T-helper 17 cell (primary cell): ENCODE measurements at regions not wholly inside any gene's neighbourhood (a gene's known extent, or its start where the extent isn't known, plus 50 kb on each side); places are given as distances from the start of the nearest gene placed in this dataset.

ENCODE experiments used
- ATAC-seq: fragments of 150-1000 bp; cut with Tn5 transposase; 2 replicates; pipeline ENCODE4 v1.10.0; 2021; ENCODE audit warnings: mild to moderate bottlenecking, moderate library complexity
- DNase-seq, 3 donors: peaks; one replicate each; pipeline versions ENCODE4 v3.0.0 to v3.0.0-alpha.2; 2020 to 2021
- H3K9me3 ChIP-seq: one replicate; pipeline ENCODE4 v1.7.0; 2013; ENCODE audit warnings: low read length, mild to moderate bottlenecking; ENCODE audit not compliant: control insufficient read depth, poor library complexity, severe bottlenecking
- H3K27ac Mint-ChIP-seq: one replicate; pipeline ENCODE4 v1.8.0; 2022; ENCODE audit warnings: mild to moderate bottlenecking, moderate library complexity, mixed read lengths
- H3K27me3 Mint-ChIP-seq: one replicate; pipeline ENCODE4 v1.8.0; 2022; ENCODE audit warnings: mixed read lengths
- H3K36me3 Mint-ChIP-seq: one replicate; pipeline ENCODE4 v1.8.0; 2022; ENCODE audit warnings: low read depth, mixed read lengths
- H3K4me1 Mint-ChIP-seq: one replicate; pipeline ENCODE4 v1.8.0; 2022; ENCODE audit warnings: mild to moderate bottlenecking, mixed read lengths
- H3K4me3 Mint-ChIP-seq: one replicate; pipeline ENCODE4 v1.8.0; 2022; ENCODE audit warnings: mild to moderate bottlenecking, moderate library complexity, mixed read lengths

DNA sequence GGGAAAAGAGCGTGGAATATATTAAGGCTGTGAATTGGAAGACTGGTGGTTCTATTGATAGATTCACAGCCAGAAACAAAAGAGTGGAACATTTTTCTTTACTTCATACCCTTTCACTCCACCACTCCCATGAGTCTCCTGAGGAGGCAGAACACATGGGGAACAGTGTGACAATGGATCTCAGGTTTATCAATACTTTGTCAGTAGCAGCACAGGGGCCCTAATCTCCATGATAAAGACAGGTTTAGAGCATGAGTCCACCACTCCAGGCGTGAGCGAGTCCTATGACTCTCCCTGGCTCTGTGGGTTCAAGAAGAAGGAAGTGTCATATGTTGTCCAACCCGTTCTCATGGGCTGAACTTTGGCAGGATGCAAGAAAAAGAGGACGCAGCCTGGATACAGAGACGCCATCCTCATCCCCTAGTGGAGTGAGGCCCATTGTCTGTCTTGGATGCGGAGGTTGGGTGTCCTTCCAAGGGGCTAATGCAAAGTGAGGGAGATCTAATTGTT, 361.2 kb downstream of the TMEM114 start:
- no peak overlapping the region for H3K4me3 Mint-ChIP-seq
- no peaks in the 10 kb centered on the region for H3K9me3 ChIP-seq
- no peaks in the 10 kb centered on the region for H3K36me3 Mint-ChIP-seq
- H3K27ac Mint-ChIP-seq, result no peak overlapping the region
- no peaks in the 10 kb centered on the region for H3K27me3 Mint-ChIP-seq
- DNase-seq (no peak), ATAC-seq (no peak)
- H3K4me1 Mint-ChIP-seq, result no peaks in the 10 kb centered on the region

DNA sequence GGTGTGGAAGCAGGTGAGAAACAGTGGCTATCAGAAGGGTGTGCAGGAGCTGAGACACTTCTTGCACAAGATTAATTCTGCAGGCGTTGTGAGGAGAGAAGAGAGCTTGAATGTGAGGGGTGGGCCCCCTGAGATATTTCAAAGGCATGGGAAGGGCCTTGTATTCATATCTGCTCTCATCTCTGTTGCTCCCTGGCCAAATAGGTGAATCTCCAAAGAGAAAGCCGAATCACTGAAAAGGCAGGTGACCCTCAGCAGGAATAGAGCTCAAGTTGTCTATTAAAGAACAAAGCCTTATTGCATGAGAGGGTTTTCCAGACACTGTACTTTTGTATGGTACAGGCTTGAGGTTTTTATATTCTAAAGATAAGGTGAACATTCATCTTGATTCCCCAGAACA, 373.1 kb downstream of the TMEM114 start:
- DNase-seq (no peak), ATAC-seq (no peak)
- no peak overlapping the region for H3K4me3 Mint-ChIP-seq
- no peaks in the 10 kb centered on the region for H3K9me3 ChIP-seq
- no peak overlapping the region for H3K27ac Mint-ChIP-seq
- H3K4me1 Mint-ChIP-seq, result no peaks in the 10 kb centered on the region
- H3K36me3 Mint-ChIP-seq, result no peaks in the 10 kb centered on the region
- H3K27me3 Mint-ChIP-seq, result no peaks in the 10 kb centered on the region

DNA sequence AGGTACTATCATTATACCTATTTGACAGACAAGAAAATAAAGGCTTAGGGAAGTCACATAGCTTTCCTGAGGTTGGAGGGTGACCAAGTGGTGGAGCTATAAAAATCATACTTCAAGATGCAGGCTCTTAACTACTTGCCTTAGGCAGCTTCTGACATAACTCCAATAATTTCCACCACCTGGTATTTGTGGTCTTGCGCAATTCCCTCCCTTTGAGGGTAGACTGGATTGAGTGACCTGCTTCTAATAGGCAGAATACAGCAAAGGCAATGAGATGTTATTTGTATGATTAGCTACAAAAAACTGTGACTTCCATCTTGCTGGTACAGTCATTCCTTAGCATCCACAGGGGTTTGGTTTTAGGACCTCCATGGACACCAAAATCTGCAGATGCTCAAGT, 385.5 kb downstream of the TMEM114 start:
- H3K27ac Mint-ChIP-seq, result no peak overlapping the region
- no peak overlapping the region for H3K4me3 Mint-ChIP-seq
- H3K27me3 Mint-ChIP-seq, result no peaks in the 10 kb centered on the region
- no peaks in the 10 kb centered on the region for H3K4me1 Mint-ChIP-seq
- no peak for ATAC-seq
- no peaks in the 10 kb centered on the region for H3K36me3 Mint-ChIP-seq
- no peak for DNase-seq
- H3K9me3 ChIP-seq, result no peaks in the 10 kb centered on the region

DNA sequence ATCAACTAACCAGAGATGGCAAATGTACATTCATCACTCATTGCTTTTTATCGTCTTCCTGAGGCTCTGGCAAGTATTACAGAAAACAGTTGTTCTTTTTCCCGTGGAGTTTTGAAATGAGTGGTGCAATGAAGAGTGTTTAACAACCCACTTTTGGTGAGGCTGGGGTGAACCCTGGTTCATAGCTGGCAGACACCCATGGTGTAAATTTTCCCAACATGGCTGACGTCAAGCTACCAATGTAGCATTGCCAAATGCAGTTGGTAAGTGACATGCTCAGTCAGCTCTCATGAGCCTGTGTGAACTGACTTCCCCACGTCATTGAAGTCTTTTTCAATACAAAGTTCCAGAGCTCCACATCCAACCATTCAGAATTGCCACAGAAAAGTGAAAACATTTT, 386.2 kb downstream of the TMEM114 start:
- no peak overlapping the region for H3K4me3 Mint-ChIP-seq
- H3K27ac Mint-ChIP-seq, result no peak overlapping the region
- no peaks in the 10 kb centered on the region for H3K36me3 Mint-ChIP-seq
- H3K9me3 ChIP-seq, result no peaks in the 10 kb centered on the region
- ATAC-seq, result no peak
- DNase-seq, result no peak
- H3K27me3 Mint-ChIP-seq, result no peaks in the 10 kb centered on the region
- H3K4me1 Mint-ChIP-seq, result no peaks in the 10 kb centered on the region

DNA sequence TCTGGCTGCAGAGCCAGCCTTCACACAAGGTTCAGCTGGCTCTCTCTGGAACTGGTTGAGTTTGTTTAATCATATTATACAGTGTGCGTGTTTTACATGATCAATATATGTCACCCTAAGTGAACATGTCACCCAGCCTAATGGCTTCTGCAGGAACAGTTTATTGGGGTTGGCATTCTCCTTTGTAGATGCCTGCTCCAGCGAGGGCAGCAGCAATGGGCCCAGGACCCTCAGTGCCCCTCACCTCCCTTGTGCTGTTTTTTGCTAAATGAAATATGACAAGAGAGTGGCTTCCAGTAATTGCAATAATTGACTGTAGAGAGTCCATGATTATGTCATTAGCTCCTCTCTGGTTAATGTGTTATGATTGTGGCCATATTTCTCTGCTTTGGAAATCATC, 387.2 kb downstream of the TMEM114 start:
- H3K36me3 Mint-ChIP-seq, result no peaks in the 10 kb centered on the region
- no peak overlapping the region for H3K27ac Mint-ChIP-seq
- ATAC-seq (no peak), DNase-seq (no peak)
- no peaks in the 10 kb centered on the region for H3K9me3 ChIP-seq
- H3K4me1 Mint-ChIP-seq, result no peaks in the 10 kb centered on the region
- H3K4me3 Mint-ChIP-seq, result no peak overlapping the region
- no peaks in the 10 kb centered on the region for H3K27me3 Mint-ChIP-seq

DNA sequence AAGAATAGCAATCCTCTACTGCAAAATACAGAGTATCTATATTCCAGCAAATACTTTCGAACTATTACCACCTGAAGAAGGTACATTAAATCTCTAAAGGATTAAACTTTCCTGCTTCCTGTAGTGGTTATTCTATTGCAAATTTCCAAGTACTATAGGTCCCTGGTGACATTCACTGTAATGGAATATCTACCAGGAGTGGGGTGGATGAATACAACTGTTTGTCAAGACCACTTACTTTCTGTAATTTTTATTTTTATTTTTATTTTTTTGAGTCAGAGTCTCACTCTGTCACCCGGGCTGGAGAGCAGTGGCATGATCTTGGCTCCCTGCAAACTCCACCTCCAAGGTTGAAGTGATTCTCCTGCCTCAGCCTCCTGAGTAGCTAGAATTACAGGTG, 389.5 kb downstream of the TMEM114 start:
- no peak for DNase-seq
- Mint-ChIP-seq H3K27ac (no peak overlapping the region), H3K4me3 (no peak overlapping the region), H3K27me3 (no peaks in the 10 kb centered on the region), H3K4me1 (no peaks in the 10 kb centered on the region), H3K36me3 (no peaks in the 10 kb centered on the region)
- H3K9me3 ChIP-seq, result no peaks in the 10 kb centered on the region
- ATAC-seq, result no peak

DNA sequence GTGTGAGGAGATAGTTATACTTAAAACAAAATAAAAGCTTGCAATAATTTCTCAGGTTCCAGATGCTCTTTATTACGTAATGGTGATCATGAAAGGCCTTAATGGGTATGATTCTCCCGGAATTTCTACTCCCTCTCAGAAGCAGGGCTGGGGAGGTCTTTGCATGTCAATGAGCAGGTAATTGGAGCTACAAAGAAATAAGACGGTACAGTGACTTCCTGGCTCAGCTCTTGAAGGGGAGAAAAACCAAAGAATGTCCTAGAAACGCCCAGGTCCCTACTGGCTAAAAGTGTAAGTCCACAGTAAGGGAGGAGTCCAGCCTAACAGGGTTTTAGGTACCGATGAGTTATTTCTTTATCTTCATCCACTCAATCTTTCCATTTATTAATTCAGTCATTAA, 390.9 kb downstream of the TMEM114 start:
- no peaks in the 10 kb centered on the region for H3K9me3 ChIP-seq
- no peak overlapping the region for H3K27ac Mint-ChIP-seq
- H3K4me1 Mint-ChIP-seq, result no peaks in the 10 kb centered on the region
- DNase-seq (no peak), ATAC-seq (no peak)
- no peaks in the 10 kb centered on the region for H3K27me3 Mint-ChIP-seq
- no peaks in the 10 kb centered on the region for H3K36me3 Mint-ChIP-seq
- H3K4me3 Mint-ChIP-seq, result no peak overlapping the region

DNA sequence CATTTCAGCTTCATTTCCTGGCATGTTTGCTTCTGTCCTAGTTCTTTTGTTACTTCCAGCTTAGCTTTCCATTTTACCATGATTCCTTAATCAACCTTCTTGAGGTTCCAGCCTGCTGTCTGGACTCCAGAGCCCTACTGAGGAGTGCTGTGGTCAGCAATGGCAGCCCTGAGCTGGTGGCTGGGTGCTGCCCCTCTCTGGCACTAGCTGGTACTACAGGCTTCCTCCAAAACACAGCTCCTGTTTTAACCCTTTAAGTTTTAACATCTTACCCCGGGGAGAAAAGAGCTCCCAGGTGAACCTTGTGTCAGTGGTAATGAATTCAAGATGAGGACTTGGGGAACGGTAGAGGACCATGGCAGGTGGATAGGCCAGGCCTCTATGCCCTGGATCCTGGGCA, 395.5 kb downstream of the TMEM114 start:
- no peak overlapping the region for H3K4me3 Mint-ChIP-seq
- no peaks in the 10 kb centered on the region for H3K36me3 Mint-ChIP-seq
- H3K4me1 Mint-ChIP-seq, result no peaks in the 10 kb centered on the region
- no peak for ATAC-seq
- H3K9me3 ChIP-seq, result no peaks in the 10 kb centered on the region
- H3K27me3 Mint-ChIP-seq, result no peaks in the 10 kb centered on the region
- no peak for DNase-seq
- H3K27ac Mint-ChIP-seq, result no peak overlapping the region

DNA sequence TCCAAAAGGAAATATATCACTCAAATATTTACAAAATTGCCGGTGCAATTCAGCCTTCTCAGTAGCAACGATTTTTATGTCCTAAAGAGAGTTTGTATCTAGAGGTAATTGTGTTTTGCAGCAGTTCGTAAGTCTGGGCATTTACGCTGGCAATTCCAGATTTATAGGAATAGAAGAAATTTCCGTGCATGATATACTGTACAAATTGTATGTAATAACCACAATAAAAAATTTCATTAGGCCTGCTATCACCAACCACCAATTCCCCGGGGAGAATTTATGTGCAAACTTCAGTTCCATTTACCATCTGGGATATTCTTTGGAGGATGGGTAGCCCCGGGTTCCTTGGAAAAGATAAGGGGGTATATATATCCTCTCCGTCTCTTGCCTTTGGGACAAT, 401.5 kb downstream of the TMEM114 start:
- H3K9me3 ChIP-seq, result no peaks in the 10 kb centered on the region
- ATAC-seq, result no peak
- no peak for DNase-seq
- Mint-ChIP-seq H3K4me3 (no peak overlapping the region), H3K27me3 (no peaks in the 10 kb centered on the region), H3K36me3 (no peaks in the 10 kb centered on the region), H3K27ac (no peak overlapping the region), H3K4me1 (no peaks in the 10 kb centered on the region)

DNA sequence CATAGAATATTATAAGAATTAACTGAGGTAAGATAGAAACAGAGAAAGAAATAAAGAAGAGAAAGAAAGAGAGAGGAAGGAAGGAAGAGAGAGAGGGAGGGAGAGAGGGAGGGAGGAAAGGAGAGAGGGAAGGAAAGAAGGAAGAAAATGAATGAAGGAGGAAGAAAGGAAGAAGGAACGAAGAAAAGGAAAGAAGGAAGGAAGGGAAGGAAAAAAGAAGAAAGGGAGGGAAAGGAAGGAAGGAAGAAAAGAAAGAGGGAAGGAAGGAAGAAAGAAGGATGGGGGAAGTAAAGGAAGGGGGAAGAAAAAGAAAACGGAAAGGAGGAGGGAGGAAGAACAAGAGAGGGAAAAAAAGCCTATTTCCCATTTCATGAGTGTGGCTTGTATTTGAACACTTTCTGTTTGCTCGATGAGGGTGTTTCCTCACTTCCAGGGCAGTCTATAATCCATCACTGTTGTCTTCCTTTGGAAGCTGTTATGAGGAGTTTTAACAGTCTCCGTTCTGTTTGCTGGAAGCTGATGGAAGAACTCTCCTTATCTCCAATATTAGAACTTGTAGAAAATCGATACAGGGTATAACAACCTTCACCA, 402.4 kb downstream of the TMEM114 start:
- no peaks in the 10 kb centered on the region for H3K4me1 Mint-ChIP-seq
- ATAC-seq (no peak), DNase-seq (no peak)
- H3K36me3 Mint-ChIP-seq, result no peaks in the 10 kb centered on the region
- no peaks in the 10 kb centered on the region for H3K27me3 Mint-ChIP-seq
- no peaks in the 10 kb centered on the region for H3K9me3 ChIP-seq
- no peak overlapping the region for H3K4me3 Mint-ChIP-seq
- H3K27ac Mint-ChIP-seq, result no peak overlapping the region

DNA sequence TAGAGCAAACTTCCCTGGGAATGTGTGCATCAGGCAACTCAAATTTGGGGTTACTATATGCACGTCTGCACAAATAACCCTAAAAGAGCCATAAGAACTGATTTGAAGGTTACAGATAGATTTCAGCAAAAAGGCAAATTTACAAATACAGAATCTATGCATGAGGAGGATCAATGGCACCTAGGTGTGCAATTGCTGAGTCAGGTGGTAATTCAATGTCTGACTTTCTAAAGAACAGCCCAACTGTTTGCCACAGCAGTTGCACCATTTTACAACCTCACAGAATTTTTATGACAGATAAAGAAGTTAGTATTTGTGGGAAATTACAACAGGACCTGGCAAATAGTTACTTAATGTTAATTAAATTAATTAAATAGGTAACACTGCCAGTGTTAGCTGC, 405.5 kb downstream of the TMEM114 start:
- no peak for ATAC-seq
- H3K9me3 ChIP-seq, result no peaks in the 10 kb centered on the region
- Mint-ChIP-seq H3K27me3 (no peaks in the 10 kb centered on the region), H3K27ac (no peak overlapping the region), H3K4me3 (no peak overlapping the region), H3K4me1 (no peaks in the 10 kb centered on the region), H3K36me3 (no peaks in the 10 kb centered on the region)
- DNase-seq, result no peak

DNA sequence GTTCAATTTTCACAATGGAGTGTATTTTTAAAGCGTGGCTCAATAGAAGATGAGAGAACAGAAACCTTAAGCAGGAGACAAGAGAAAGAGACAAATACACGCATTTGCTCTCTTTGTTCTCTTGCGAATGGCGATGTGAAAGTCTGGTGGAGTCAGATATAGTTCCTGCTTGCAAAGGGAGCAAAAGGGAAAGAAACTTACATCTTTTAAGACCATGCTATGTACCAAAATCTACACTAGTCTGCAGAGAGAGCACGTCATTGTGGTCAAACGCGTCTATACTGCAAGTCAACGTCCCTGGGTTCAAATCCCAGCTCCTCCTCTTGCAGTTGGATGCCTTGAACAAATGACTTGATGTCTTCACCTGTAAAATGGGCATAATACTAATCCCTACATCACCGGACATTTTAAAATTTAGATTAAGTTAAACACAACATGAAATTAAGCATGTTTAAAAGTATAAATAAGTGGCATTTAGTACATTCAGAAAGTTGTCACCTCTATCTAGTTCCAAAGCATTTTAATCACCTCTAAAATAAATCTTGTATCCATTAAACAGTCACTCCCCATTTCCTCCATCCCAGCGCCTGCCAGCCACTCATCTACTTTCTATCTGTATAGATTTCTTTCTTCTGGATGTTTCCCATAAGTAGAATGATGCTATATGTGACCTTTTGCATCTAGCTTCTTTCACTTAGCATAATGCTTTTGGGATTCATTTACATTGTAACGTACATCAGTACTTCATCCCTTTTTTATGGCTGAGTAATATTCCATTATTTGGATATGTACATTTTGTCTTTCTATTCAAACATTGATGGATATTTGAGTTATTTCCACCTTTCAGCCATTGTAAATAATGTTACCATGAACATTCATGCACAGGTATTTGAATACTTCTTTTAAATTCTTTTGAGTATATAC, 406.9 kb downstream of the TMEM114 start:
- no peaks in the 10 kb centered on the region for H3K9me3 ChIP-seq
- ATAC-seq (no peak), DNase-seq (no peak)
- Mint-ChIP-seq H3K27ac (no peak overlapping the region), H3K36me3 (no peaks in the 10 kb centered on the region), H3K27me3 (no peaks in the 10 kb centered on the region), H3K4me1 (no peaks in the 10 kb centered on the region), H3K4me3 (no peak overlapping the region)

DNA sequence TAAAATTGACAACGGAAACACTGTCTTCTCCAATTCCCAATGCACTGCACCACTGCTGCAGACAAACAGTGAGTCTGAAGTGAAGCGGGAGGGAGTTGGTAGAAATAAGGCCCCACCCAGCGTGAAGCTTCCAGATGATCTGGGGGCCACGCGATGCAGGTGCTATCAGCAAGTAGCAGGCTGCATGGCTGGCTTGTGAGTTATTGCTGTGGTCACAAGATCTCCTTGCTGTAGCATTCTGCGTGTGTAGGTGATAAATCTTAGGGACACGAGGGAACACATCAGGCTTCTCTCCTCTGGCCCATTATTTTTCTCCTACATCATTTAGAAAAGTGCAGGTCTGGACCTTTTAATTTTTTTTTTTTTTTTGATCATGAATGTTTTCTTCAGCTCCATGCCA, 407.6 kb downstream of the TMEM114 start:
- H3K4me3 Mint-ChIP-seq, result no peak overlapping the region
- no peaks in the 10 kb centered on the region for H3K4me1 Mint-ChIP-seq
- no peaks in the 10 kb centered on the region for H3K9me3 ChIP-seq
- H3K27ac Mint-ChIP-seq, result no peak overlapping the region
- H3K27me3 Mint-ChIP-seq, result no peaks in the 10 kb centered on the region
- no peak for DNase-seq
- ATAC-seq, result no peak
- H3K36me3 Mint-ChIP-seq, result no peaks in the 10 kb centered on the region

DNA sequence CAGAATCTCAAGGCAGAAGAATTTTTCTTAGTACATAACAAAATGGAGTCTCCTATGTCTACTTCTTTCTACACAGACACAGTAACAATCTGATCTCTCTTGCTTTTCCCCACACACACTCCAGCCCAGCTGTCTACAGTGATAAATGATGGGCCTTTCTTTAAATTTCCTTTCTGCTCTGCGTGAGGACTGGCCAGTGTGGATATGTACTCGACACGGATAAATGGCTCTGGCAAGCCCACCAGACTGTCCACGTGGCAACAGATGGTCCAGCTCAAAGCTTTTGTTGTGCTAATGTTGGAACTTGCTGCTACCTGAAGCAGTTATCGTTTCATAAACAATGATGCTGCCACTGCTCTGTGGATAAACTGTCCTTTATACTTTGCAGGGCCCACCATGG, 410.7 kb downstream of the TMEM114 start:
- Mint-ChIP-seq H3K4me1 (no peaks in the 10 kb centered on the region), H3K27ac (no peak overlapping the region), H3K36me3 (no peaks in the 10 kb centered on the region), H3K4me3 (no peak overlapping the region), H3K27me3 (no peaks in the 10 kb centered on the region)
- ATAC-seq (no peak), DNase-seq (no peak)
- no peaks in the 10 kb centered on the region for H3K9me3 ChIP-seq
